HG03571 (cell line): ENCODE measurements at regions not wholly inside any gene's neighbourhood (a gene's known extent, or its start where the extent isn't known, plus 50 kb on each side); places are given as distances from the start of the nearest gene placed in this dataset.
"Not testable (repeated sequence)": the region's sequence is repeated elsewhere in the genome, so short reads cannot be mapped to it uniquely, and the experiment has no call there.

Source experiments
- ATAC-seq: cut with Tn5 transposase; IDR thresholded peaks from one replicate; pipeline ENCODE4 v1.9.1; 2021; ENCODE audit not compliant: unreplicated experiment

DNA sequence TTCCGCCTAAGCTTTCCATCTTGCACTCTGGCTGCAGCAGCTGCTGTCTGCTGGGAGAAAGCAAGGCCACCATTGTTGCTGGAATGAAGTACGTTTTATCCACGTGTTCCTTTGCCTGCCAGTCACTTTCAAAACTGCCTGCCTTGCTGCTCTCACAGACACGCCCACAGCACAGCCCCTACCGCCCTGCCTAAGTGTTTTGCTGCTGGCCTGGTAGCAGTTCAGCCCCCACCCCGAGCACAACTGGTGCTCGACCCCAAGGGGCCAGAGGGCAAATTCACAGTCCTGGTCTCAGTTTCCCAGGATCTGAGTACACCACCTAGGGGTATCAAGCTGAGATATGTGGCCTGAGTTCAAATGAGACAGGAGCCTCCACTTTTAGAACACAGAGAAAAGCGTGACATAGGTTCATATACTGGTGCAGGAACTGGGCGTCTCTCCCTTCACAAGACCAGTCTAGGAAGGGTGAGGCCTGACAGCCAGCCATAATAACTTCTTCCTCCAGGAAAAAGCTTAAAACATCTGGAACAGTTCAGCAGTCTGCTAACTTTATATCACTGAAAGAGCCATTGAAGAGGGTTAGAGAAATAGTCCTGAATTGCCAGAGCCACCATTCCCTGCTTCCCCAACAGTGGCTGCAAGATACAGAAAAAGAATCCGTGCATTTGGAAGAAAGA, 1012.3 kb downstream of the ZPLD1 start:
- ATAC-seq, result no peak

DNA sequence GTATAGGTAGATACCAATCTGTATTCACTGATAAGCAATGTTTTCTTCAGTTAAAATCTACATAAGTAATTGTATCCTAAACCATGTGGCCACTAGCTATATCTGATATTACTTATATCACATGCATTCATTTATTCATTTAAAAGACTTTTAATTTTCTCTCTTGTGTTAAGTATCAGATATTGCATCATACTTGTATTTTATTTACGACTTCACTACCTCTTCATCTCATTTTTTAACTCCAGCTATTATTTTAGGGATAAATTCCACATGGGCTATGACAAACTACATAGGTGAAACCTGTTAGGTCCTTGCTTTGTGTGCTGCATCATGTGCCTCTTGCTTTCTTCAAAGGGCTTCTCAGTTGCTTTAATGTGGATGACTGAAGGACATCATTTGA, 1018.3 kb downstream of the ZPLD1 start:
- ATAC-seq, result no peak

DNA sequence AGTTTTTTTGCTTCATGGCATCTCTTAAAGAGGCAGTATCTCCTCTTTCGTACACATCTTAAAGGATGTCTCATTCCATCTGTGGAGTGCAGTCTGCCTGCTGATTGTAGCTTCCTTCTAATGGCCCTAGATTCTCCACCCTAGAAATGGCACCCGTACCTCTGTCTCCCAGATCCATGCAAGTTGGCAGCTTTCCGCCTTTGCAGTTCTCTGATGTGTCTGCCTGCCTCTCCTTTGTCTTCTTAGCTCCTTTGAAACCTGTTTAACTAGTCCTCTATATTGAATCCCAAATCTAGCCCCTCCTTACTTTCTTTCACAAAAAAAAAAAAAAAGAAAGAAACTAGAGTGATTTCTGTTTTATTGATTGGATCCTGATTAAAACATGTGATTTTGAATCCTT, 1025.0 kb downstream of the ZPLD1 start:
- ATAC-seq, result no peak

DNA sequence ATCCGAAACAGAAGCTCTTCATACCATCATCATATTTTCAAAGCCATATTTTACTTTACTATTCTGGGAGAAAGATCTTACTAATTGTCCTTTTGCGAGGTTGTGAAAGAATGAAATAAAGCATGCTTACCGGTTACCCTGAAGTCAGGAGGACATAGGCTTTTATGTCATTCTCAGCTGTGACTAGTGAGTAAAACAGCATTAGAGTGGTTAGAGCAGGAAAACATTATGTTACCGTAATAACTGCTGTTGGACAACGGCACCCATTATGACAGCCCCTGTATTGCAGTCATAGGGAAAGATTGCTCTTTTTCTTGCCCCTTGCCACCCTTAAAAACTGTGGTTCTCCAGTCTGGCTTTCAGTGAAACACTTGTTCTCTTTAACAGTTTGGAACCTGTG, 1035.7 kb downstream of the ZPLD1 start:
- no peak for ATAC-seq

DNA sequence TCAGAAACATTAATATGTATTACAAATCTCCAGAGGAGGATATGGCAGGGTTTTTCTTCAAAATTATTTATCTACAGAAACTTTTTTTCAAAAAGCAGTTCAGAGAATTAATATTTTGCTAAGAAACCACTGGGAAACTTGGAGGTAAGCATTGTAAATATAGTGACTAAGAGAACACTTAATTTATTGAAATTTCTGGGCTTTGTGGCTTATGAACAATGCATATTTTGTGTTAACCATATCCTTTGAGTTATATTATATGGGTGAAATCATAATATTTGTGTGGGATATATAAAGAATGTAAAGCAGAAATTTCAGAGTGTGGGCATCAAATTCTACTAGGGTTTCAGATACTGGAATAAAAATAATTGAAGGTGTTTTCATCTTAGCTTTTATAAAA, 1059.2 kb downstream of the ZPLD1 start:
- ATAC-seq, result no peak

DNA sequence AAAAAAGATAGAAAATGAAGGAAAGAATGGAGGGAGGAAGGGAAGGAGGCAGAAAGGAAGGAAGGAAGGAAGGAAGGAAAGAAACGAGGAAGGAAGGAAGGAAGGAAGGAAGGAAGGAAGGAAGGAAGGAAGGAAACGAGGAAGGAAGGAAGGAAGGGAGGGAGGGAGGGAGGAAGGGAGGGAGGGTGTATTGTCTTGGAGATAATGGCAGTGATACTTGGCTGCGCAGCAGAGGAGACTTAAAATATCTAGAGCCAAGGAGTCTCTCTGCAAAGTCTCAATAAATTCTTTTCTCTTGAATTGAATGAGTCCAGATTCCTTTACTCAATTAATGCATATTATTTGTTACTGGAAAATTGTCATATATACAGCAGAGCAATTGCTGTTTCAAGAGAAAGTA, 1059.7 kb downstream of the ZPLD1 start:
- no peak for ATAC-seq

DNA sequence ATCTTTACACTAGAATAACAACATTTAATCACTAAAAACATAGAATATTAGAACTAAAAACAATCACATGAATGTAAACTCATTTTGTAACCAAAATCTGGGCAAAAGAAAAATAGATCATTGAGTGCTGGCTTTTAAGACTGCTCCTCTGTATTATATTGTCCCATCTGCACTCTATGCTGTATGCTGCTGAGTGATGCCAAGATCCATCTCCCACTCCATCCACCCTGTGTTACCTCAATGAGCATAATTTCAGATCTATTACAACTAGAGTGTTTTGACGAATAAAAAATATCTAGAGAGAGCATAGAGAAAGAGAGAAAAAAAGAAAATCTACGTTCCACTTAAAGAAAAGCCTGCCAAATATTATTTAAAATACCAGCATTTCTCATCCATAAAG, 1060.4 kb downstream of the ZPLD1 start:
- no peak for ATAC-seq

DNA sequence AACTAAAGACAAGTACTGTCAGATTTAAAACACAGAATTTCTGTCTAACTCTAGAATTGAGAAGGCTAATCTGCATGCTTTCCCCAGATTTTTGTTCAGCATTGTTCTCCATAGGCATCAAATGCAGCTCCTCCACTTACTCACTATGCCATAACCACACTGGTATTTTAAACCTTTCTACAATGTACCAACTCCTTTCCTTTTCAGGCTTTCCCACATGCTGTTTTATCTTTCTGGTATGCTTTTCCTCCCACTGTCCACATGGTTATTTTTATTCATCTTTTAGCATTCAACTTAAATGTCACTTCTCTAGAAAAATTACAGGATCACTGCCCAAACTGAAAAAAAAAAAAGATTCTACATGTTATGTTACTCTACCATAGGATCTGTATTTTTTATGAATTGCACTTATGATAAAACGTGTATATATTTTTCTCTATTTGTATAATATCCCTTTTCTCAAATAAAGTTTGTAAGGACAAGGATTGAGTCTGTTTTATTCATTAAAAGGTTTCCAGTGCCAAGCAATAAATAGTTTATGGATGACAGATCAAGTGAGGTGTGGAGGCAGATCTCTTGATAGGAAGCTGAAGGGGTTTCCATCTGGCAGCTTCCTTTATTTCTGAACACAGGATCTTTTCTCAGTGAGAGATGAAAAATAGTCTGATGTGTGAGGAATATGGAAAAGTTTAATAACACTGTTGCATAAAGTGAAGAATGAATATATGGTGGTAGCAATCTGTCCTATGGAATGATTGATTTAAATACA, 1064.5 kb downstream of the ZPLD1 start:
- no peak for ATAC-seq

DNA sequence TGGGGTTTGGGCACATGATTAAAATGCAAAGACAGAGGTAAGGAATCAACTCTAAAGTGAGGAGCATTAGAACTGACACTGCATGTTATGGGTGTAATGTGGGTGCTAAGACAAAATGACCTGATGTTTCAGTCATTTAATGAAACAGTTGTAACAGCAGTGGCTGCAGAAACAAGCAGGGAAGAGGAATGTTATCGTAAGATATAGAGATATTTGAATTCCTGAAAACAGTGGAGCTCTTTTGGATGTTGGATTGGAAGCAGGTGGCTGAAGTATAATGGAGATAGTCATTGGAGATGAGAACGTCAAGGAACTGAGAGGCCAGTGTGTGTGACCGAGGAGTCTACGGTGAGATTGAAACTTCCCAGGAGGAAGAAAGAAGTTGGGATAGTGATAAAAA, 1065.2 kb downstream of the ZPLD1 start:
- no peak for ATAC-seq

DNA sequence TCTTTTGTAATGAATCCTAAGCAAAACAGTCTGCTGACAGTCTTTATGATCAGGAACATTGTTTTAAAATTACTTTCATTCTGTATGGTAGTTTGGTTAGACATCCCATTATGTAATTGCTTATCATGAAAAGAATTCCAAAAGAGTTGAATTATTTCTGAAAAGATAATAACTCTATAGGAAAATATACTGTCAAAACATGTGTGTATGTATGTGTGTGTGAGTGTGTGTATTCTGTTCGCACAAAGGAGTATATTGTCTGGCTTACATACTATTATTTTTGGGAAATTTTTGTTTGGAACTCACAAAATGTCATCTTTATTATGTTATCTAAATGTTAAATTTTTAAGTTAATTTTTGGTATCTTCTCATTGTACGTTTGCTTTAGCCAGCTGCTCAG, 1075.9 kb downstream of the ZPLD1 start:
- ATAC-seq, result no peak

DNA sequence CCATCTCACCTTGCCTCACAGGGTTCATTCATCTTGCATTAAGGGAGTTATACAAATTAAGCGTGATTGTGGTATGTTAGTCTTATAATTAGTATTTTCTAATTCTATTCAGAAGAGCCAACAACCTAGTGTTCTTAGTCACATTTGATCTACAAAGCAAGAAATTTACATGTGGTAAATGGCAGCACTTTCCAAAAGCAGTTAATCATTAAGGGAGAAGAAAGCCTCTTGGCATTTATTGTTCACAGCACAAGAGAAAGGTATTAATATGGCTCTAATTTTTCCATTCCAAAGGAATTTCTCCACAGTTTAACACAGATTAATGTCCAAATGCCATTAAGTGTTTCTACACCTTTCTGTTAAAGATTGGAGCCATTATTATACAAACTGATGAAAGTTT, 1077.1 kb downstream of the ZPLD1 start:
- no peak for ATAC-seq

DNA sequence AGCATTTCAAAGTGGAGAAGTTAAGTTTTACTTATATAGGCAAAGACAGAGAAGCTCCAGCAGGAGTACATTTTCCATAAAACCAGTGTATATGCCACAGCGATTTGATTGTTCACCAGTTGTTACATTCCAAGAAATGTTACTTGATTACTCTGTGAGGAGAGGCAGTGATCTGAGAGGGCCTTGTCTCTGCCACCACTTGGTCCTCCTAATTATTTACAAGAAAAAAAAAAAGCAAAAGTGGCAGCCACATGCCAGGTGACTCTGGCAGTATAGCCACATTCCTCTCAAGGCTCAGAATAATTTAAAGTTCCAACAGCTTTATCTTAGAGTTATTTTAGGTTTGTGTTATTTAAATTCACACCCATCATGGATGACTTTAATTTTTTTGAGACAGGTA, 1077.8 kb downstream of the ZPLD1 start:
- ATAC-seq, result no peak

DNA sequence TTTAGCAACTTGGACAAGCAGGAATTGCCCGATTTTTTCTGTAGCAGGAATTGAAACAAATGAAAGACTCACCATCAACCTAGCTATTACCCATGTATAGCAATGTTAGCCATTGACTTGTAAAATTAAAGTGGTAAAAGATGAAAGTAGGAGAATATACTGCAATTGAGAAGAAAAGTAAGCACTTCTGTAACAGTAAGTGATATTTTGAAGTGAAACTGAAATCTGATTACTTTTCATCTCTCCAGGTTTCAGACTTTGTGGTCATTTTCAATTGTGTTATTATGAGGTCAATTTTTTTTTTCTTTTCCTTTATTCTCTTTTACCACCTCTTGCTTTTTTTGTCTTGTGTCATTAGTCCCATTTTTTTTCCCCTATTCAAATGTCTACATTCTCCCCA, 1078.2 kb downstream of the ZPLD1 start:
- ATAC-seq, result no peak

DNA sequence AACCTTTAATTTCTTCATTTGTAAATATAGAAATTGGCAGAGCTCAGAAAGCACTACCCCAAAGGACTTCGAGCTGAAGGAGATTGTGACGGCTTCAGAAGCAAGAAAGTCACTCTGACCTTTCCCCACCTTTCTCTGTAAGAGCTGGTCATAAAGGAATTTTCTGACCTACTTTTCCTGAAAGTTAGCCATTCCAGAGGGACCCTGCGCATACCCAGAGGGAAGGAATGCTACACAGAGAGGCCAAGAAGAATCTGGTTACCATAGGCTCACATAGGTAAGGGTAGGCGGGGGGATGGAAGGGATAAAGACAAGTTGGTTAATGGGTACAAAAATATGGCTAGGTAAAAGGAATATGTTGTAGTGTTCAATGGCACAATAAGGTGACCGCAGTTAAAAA, 1080.3 kb downstream of the ZPLD1 start:
- no peak for ATAC-seq

DNA sequence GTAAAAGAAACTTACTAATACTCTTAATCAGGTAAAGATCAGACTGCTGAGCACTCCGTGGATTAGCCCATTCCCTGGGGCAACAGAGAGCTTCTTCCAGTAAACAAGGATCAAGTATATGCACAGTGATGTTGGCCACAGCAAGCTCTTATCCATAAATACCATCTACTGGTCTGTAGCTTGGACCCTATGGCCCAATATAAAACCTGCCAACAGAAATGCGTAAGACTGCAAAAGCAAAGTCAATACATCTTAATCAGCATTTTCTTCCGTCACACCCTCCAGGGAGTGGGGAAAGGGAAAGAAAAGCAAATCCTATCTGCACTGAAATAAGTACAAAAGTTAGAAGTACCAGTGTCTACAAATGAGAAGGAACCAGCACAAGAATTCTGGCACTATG, 1082.1 kb downstream of the ZPLD1 start:
- no peak for ATAC-seq

DNA sequence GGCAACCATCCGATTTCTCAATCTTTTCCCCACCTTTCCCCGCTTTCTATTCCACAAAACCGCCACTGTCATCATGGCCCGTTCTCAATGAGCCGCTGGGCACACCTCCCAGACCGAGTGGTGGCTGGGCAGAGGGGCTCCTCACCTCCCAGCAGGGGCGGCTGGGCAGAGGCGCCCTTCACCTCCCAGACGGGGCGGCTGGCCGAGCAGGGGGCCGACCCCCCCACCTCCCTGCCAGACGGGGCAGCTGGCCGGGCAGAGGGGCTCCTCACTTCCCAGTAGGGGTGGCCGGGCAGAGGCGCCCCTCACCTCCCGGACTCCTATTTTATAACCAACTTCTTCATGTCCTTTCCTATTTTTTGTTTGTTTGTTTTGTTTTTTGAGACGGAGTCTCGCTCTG, 1096.5 kb downstream of the ZPLD1 start:
- ATAC-seq, result not testable (repeated sequence)

DNA sequence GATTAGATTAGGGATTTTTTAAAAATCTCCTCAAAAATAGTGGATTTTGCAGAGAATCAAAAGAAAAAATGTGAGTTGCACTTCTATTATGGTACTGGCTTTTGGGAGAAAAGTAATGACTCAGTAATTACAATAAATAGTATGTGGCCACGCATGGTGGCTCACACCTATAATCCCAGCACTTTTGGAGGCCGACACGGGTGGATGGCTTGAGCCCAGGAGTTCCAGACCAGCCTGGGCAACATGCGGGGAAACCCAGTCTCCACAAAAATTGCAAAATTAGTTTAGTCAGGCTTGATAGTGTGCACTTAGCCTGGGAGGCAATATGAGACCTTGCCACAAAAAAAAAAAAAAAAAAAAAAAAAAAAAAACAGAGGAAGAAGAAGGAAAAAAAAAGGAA, 1098.2 kb downstream of the ZPLD1 start:
- no peak for ATAC-seq

DNA sequence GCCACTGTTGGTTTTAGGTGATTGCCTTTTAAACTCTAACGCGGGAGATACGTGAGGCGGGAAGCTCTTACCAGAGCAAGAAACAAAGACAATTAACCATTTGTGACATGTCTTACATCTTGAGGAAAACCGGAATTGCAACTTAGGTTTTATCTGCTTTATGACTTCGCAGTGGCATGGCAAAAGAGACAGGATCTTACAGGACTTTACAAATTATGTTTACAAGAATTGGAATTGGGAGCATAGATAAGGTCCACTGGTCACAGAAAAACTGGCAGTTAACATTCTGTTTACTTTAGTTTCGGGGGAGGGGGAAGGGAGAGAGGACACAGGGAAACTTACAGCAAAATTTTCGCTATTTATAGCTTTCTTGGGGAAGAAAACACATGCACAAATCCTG, 1119.6 kb downstream of the ZPLD1 start:
- no peak for ATAC-seq

DNA sequence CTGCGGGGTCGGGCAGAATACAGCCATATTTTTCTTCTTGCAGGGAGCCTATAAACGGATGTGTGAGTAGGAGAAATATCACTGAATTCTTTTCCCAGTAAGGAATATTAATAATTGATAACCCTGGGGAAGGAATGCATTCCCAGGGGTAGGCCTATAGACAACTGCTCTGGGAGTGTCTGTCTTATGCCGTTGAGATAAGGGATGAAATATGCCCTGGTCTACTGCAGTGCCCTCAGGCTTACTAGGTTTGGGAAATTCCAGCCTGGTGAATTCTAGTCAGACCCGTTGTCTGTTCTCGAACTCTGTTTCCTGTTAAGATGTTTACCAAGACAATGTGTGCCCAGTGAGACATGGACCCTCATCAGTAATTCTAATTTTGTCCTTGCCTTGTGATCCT, 1129.3 kb downstream of the ZPLD1 start:
- ATAC-seq, result not testable (repeated sequence)

DNA sequence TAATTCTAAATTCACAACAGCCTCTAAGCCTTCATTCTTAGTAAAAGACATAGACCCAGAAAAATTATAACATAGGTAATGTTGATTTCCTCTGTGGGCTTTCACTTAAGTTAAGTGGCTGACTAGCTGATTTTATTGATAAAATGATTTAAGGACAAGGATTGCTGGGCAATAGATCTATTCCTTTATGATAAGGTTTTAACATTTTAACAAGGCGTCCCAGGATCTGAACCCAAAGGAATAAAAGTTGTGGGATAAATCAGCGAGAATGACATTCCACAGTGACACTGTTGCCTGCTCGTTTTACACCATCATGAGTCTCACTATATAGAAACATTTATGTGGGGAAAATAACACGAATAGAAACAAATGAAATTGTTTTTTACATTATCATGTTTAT, 1151.0 kb downstream of the ZPLD1 start:
- ATAC-seq, result no peak

DNA sequence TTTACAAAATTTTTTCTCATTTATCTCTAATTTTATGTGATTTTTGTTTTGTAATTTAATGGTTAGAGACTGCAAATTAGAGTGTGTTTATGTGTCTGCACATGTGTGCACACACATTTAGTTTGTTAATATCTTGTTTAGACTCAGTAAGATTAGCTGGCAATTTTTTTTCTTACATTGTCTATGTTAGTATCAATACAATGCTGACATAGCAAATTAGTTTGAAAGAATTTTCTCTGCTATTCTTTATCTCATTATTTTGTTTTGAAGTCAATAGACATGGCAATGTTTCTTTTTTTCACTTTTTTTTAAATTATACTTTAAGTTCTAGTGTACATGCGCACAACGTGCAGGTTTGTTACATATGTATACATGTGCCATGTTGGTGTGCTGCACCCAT, 1155.0 kb downstream of the ZPLD1 start:
- no peak for ATAC-seq

DNA sequence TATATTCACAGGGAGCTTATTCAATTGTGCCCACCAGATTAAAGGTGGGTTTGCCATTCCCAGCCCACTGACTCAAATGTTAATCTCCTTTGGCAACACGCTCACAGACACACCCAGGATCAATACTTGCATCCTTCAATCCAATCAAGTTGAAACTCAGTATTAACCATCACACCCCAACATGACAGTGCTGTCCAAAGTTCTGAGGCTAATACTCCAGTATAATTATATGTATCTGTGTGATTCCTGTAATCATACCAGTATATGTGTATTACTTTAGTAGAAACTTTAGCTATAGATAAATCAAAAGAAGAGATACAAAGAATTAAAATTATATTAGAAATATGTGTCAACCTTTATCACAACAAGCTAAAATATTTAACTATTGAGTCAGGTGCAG, 1166.0 kb downstream of the ZPLD1 start:
- ATAC-seq, result no peak

DNA sequence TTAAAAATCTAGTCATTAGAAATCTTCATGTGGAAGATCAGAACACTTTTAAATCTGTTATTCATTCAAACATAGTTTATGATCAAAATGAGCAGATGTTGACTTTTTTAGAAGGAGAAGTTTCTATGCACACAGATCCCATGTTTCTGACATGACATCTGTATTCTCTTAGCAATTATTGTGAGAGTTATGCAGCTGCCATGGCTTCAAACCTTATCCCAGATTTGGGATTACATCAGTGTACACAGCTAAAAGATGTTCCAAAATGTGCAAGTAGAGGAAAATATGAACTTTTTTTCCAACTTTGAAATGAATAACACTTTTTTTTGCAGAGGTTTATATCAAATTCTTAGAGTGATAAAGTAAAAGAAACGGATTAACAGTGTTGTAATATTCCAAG, 1166.9 kb downstream of the ZPLD1 start:
- no peak for ATAC-seq
